Stimulated activated CD8-positive, alpha-beta memory T cell treated with anti-CD3 and anti-CD28 coated beads, Interleukin-12 subunit alpha, Interleukin-12 subunit beta, amount 100 ng/mL, for 4 hours (primary cell): ENCODE measurements at regions not wholly inside any gene's neighbourhood (a gene's known extent, or its start where the extent isn't known, plus 50 kb on each side); places are given as distances from the start of the nearest gene placed in this dataset.

Experiments used
- DNase-seq: peaks from one replicate; pipeline ENCODE4 v3.0.0-alpha.2; 2020; ENCODE audit warnings: low read depth

- DNase-seq, result no peak
These were observed 242.2 kb downstream of the B3GLCT start for GRCh38 chr13:31441800-31442510.

- DNase-seq, result no peak
These were observed 242.8 kb downstream of the B3GLCT start for GRCh38 chr13:31442571-31442970.

DNA sequence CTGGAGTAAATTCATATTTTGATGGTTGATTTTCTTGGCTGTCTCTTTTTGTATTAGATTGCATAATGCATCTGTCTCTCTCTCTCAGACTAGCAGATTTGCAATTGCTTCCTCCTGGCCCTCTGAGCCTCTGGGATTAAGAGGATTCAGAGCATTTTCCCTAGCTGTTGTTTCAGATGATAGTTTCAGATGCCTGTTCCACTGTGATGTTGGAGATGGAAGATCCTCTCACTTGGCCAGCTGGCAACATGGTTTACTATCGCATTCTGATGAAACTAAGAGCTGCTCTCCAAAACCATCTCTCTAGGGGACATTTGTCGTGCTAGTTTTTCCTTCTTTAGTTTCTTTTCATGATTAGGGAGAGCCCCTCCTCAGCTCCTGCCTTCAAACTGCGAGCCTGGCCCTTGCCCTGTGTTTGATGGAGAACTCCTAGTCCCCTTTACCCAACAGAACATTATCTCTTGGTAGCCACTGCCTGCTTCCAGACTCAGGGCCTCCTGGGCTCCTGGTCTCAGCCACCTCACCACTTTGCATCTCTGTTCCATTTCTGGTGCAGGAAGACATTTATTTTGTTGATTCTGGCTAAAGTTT is 244.6 kb downstream of the B3GLCT start:
- DNase-seq, result no peak

DNA sequence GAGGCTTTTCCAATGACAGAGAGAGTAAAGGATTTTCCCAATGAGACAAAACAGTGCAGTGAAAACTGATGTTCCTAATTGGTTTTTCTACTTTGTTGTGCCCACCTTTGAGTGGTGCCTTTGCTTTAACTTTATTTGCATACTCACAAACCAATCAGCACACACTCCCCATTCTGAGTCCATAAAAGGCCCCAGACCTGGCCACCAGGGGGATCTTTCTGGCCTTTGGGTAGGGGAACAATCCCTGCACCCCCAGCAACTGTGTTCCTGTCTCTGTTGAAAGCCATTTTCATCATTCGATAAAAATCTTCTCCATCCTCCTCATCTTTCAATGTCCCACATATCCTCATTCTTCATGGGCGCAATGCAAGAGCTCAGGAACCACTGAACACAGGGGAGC is 252.8 kb downstream of the B3GLCT start:
- DNase-seq, result no peak

GRCh38 chr13:31455581-31455980 is 255.8 kb downstream of the B3GLCT start:
- no peak for DNase-seq

GRCh38 chr13:31456056-31456455 is 256.3 kb downstream of the B3GLCT start:
- DNase-seq, result no peak

- no peak for DNase-seq
These were observed 260.3 kb downstream of the B3GLCT start for GRCh38 chr13:31460061-31460460.

- DNase-seq, result no peak
These were observed 262.1 kb downstream of the B3GLCT start for GRCh38 chr13:31461923-31462322.

GRCh38 chr13:31462766-31463165 is 263.0 kb downstream of the B3GLCT start:
- no peak for DNase-seq

DNA sequence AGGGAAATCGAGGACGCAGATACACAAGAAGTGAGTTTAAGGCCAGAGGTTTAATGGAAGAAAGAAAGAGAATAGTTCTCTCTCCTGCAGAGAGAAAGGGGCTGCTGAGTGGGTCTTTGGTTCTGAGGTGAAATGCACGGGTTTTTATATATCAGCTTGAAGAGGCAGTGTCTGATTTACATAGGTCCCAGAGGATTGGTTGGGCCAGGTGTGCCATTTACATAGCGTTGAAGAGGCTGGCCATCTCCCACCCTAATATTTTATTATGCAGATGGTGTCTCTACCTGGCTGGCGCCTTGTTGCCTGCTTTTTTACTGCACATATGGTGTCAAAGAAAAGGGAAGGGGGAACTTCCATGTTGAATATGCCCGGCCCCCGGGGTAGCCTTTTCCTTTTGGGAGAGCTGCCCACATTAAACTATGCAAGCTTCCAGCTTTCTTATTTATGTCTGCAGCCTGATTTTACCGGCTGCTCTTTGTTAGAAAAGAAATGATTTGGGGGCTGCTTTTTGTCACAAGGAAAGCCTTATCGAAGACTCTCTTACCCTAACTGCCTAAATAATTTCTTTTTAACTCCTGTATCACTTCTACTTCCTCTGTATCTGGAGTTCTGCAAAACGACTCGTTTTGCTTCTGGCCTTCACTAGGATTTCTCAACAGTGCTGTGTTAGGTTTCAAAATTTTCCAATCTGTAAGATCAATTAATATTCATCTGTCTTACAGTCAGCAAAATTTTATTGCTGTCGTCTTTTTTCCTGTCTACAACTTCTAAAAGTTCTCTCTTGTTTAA is 268.5 kb downstream of the B3GLCT start:
- DNase-seq, result no peak

DNA sequence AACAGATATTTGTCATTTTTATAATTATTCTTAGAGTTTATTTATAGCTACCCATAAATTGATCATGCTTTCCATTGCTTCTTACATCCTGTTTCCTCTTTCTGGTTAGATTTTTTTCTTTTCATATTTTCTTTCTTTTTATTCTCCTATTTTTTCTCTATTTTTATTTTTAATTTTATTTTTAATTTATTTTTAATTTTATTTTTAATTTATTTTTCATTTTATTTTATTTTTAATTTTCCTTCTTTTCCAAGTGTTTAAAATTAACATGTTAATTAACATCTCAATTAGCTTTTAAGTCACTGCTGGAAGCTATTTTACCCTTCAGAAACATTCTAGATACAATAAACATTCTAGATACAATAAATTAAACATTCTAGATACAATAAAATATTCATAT is 269.6 kb downstream of the B3GLCT start:
- DNase-seq, result no peak

- no peak for DNase-seq
These were observed 263.1 kb upstream of the RXFP2 start for GRCh38 chr13:31476266-31476665.

GRCh38 chr13:31476753-31477152 is 262.6 kb upstream of the RXFP2 start:
- DNase-seq, result no peak

GRCh38 chr13:31477961-31478360 is 261.4 kb upstream of the RXFP2 start:
- no peak for DNase-seq

DNA sequence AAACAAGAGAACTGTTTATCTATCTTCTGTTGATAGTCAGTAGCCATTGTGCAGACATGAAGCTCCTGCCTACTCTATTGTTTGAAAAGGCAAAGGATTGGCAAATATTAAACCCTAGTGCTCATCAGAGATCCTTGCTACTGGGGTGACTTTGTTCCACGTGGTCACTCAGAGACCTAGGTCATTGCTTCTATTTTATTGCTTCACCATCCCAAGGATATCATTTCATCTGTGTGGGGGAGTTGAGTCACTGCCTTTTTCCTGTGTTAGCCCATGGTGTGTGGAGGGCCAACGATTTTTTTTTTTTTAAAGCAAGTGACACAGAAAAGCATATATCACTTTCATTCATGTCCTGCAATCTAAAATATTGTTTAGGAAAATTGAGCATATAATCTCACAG is 254.1 kb upstream of the RXFP2 start:
- DNase-seq, result no peak

DNA sequence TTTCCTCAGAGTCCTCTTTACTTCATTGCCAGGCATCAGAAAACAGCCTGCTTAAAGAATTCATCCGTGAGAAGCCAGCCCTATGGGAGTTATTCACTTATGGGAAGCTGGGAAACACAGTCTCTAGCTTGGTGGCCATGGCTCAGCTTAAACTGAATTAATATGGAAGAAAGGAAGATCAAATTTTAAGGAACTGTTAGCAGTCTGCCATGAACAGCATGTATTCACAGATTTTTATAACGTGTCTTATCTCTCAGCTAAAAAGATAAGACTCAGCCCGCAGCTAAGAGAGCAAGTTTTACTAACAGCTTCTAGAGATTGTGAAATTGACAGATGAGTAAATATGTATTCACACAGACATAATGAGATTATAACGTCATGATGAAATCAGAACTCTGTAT is 253.7 kb upstream of the RXFP2 start:
- no peak for DNase-seq

- DNase-seq, result no peak
These were observed 244.0 kb upstream of the RXFP2 start for GRCh38 chr13:31495336-31495735.

- DNase-seq, result no peak
These were observed 240.1 kb upstream of the RXFP2 start for GRCh38 chr13:31499274-31499673.

DNA sequence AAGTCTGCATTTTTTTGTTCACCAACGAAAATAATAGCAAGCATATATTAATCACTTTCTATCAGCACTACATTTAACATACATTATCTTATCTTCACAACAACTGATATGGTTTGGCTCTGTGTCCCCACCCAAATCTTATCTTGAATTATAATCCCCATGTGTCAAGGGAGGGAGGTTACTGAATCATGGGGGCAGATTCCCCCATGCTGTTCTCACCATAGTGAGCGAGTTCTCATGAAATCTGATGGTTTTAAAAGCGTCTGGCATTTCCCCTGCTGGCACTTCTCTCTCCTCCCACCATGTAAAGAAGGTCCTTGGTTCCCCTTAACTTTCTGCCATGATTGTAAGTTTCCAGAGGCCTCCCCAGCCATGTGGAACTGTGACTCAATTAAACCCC is 235.7 kb upstream of the RXFP2 start:
- DNase-seq, result no peak

DNA sequence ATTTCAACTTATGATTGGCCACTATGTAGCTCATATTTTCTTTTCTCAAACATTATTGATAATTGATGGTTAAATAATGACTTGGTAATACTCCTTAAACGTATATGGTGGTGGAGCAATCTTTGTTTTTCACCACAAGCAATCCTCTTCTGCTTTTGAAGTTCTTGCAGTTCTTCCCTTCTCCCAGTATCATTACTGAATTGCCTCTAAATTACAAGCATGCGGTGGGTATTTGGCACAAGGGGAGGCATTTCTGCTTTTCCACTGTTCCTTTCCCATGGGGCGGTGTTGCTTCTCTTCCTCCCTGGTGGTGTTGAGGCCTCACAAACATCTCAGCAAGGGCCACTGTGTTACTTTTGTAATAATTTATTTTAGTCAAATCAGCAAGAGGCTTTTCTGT is 234.4 kb upstream of the RXFP2 start:
- DNase-seq, result no peak

- DNase-seq, result no peak
These were observed 227.0 kb upstream of the RXFP2 start for GRCh38 chr13:31512331-31512730.

GRCh38 chr13:31514932-31515331 is 224.4 kb upstream of the RXFP2 start:
- no peak for DNase-seq

- no peak for DNase-seq
These were observed 223.9 kb upstream of the RXFP2 start for GRCh38 chr13:31515427-31515826.
